KBM-7 (cell line): ENCODE measurements at regions not wholly inside any gene's neighbourhood (a gene's known extent, or its start where the extent isn't known, plus 50 kb on each side); places are given as distances from the start of the nearest gene placed in this dataset.

ENCODE experiments used
- DNase-seq: peaks from one replicate; pipeline ENCODE4 v3.0.0-alpha.2; 2015
- in situ Hi-C: fragments of 300-500 bp; cut with MboI; formaldehyde crosslinking; loops from 2 replicates; pipeline ENCODE4 v1.14.3; 2020; ENCODE audit warnings: low sequenced_read_pairs, low pct_unique_long_range_greater_than_20kb, mixed read lengths

DNA sequence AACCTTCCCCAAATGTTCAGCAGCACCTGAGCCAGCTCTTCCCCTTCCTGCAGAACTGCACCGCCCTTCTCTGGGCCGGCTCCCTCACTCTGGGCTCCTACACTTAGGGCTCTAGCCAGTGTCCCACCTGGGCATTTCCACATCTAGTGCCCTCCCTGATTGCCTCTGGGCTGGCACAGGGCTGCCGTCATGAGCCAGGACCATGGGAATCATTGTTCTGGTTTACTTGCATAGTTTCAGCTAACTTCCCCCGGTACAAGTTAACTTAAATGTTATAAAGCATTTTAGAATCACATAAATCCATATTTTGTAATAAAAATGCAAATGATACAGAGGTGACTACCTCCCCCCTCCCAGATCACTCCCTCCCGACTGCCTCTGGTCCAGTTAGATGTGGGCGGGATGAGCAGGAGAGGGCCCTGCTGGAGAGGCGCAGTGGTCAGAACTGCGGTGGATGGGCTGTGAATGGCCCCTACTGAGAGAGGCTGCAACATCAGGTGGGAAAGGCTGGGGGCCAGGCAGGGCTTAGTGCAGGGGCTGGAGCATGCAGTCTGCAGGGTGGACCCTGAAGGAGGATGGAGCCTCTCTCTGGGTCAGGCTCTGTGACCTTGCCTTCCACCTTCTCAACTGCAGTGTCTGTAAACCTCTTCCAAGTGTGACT is 371.4 kb upstream of the C1orf174 start:
- no peak for DNase-seq
- in situ Hi-C loops, result no loop called here

DNA sequence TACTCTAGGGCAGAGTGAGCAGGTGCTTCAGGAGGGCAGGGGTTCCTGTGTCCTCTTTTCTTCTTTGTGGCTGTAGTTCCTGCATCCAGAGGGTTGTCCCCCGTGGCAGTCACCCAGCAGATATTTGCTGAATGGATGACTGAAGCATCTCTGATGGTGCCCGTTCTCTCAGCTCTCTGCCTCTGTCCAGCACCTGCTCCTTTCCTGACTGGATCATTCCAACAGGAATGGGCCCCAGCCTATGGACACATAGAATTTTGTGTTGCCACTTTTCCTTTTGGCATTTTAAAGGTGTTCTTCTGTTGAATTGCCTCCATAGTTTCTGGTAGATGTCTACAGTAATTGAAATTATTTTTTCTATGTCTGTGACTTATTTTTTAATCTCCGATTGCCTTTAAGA is 372.5 kb upstream of the C1orf174 start:
- no peak for DNase-seq
- in situ Hi-C loops, result no loop called here

DNA sequence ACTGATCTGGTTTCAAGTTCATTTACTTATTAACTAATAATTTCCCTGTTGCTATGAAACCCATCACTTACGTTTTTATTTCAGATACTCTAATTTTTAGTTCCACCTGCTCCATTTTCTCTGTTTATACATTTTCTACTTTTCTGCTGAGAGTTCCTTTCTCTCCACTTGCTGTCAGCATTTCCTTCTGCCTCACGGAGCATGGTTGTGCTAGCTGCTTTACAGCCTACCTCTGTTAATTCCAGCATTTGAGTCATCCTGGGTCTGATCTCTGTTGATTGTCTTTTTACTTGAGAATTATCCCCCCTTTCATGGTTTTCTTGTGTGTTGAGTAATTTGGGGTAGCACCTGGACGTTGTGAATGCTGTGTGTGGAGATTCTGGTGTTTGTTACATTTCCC is 373.2 kb upstream of the C1orf174 start:
- in situ Hi-C loops, result no loop called here
- no peak for DNase-seq

DNA sequence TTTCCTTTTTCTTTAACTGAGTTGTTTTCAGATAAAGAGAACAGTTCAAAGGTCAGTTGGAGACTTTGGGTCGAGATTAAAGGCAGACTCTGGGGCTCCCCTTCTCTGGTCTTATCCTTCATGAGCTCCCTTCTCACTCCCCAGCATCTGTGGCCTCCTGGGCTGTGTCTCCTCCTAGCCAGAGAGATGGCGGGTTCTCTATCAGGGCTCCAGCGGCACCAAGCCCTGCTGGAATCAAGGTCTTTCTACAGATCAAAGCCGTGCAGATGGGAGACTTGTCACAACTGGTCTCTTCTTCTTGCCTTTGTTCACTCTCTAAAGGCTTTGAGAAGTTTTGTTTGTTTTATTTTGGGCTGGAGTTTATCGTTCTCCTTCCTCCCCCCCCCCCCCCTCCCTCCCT is 373.7 kb upstream of the C1orf174 start:
- no peak for DNase-seq
- in situ Hi-C loops, result no loop called here

DNA sequence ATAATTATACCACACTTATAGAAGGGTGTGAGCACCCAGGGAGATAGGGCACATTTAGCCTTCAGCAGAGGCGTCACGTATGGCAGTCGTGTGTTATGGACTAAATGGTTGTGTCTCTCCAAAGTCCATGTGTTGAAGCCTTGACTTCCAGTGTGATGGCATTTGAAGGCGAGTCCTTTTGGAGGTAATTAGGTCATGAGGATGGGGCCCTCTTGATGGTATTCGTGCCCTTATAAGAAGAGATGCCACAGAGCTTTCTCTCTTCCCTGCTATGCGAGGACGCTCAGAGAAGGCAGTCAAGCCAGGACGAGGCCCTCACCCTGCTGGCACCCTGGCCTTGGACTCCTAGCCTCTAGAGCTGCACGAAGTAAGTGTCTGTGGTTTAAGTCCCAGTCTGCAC is 375.0 kb upstream of the C1orf174 start:
- DNase-seq, result no peak
- in situ Hi-C loops, result no loop called here

DNA sequence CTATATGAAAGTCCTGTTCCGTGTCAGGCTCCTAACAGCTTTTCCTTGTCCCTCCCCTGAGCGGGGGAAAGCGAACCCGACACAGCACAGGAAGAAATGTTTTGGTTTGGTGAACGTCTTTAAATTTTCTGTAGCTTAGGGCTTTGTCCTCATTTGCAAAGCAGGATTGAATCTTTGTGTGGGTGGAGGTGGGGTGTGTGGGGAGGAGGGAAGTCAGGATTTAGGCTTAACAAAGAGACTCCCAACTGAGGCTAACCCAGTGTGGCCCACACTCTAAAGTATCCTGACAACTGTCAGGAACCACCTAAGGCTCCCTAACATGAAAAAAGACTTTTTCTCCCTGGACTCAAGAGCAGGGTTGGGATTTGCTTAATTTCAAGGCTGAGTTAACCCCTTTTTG is 376.2 kb upstream of the C1orf174 start:
- in situ Hi-C loops, result no loop called here
- DNase-seq, result no peak

DNA sequence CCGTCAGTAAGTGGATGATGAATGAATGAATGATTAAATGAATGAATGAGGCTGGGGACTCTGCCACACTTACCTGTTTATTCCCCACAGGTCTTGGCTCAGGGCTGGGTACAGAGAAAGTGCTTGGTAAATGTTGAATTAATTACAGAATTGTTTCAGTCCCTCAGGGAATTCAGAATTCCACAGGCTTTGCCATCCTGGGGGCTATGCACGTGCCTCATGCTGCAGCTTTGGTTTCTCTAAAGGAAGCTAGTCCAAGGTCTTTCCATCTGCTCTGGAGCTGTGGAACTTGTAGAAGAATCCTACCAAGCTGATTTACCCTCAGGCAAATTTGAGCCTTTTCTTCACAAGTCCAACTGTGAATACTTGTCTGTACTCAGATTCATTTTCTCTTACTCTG is 376.8 kb upstream of the AJAP1 start:
- no peak for DNase-seq
- in situ Hi-C loops, result no loop called here

DNA sequence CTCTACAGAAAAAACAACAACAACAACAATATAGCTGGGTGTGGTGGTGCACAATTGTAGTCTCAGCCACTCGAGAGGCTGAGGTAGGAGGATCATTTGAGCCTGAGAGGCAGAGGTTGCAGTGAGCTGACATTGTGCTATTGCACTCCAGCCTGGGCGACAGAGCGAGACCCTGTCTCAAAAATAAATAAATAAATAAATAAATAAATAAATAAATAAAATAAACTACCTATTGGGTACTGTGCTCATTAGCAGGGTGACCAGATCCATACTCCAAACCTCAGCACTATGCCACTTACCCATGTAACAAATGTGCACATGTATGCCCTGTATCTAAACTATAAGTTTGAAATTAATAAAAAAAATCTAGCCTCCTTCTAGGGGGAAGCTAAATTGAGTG is 369.4 kb upstream of the AJAP1 start:
- in situ Hi-C loops, result no loop called here
- no peak for DNase-seq

DNA sequence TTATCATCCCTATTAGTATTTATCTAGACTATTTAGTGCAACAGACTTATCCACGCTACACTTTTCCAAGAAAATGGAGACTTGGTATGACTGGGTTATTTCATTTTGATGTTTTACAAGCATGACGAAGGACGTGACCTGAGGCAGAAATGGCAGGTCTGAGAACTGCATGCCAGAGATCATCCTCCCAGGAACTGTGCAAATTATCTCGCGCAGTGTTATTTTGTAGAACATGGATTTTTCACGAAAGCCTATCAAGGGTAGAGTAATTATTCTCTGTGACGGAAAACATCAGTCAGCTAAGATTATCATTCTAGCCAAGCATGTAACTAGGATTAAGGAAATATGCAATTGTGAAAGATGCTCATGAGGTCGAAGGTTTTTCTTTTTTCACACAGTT is 361.5 kb upstream of the AJAP1 start:
- in situ Hi-C loops, result no loop called here
- no peak for DNase-seq

DNA sequence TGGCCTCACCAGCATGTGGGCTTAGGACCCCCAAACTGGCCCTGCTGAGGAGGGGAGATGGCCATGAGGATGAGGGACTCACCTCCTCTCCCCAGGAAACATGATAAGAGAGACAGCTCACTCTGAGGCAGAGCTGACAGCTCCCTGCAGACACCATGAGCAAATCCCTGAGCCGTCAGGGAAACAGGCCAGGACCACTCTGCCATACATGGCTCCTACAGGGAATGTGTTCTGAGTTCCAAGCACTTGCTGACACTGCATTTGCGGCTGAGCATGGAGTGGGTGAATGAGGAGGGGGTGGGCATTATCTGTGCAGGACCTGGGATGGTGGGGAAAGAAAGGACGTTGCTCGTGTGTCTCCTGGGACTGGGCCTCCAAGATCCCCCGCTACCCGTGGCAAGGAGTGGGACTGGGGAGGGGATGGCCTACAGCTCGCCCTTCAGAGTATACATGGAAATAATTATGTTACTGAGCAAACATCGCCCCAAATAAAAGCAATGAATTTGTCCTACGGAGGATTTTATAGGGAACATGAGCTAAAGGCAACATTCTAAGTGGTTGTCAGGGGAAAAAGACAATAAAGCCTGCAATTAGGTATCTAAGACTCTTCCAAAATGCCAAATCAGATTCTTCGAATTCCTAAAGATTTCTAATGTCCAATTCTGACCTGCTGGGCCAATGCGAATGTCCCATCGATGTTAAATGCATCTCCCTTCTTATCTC is 355.9 kb upstream of the AJAP1 start:
- no peak for DNase-seq
- in situ Hi-C loops, result no loop called here

DNA sequence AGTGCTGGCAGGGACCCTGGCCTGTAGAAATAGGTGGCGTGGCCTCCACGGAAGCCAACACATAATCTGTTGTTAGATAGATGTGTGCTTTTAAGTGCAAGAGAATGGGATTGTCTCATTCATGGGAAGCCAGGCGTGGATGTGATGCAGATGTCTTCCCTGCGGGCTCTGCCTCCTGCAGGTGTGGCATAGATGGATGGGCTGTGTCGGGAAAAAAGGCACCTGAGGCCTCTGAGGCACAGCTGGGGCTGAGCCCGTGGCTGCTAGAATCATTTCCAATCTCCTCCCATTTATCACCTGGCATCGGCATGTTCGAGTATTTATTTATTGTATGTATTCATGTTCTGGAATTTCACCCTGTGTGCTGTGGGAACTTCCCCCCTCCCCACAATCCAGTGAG is 353.4 kb upstream of the AJAP1 start:
- DNase-seq, result no peak
- in situ Hi-C loops, result no loop called here

DNA sequence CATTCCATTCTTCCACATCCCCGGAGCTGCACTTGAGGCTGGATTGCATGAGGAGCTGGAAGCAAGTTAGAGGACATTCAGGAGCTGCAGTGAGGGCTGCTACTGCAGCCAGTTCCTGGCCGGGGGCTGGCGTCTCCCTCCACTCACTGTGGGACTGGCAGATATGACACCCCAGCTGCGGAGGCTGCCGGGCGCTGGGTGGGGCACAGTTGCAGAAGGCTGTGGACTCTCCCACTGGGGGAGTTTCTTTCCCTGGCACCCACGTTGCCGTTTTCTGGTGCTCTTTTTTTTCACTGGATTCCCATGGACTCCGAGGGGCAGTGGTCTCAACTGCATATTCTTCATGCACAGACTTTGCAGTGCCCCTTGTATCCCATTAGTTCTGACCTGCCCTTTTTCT is 351.1 kb upstream of the AJAP1 start:
- in situ Hi-C loops, result no loop called here

DNA sequence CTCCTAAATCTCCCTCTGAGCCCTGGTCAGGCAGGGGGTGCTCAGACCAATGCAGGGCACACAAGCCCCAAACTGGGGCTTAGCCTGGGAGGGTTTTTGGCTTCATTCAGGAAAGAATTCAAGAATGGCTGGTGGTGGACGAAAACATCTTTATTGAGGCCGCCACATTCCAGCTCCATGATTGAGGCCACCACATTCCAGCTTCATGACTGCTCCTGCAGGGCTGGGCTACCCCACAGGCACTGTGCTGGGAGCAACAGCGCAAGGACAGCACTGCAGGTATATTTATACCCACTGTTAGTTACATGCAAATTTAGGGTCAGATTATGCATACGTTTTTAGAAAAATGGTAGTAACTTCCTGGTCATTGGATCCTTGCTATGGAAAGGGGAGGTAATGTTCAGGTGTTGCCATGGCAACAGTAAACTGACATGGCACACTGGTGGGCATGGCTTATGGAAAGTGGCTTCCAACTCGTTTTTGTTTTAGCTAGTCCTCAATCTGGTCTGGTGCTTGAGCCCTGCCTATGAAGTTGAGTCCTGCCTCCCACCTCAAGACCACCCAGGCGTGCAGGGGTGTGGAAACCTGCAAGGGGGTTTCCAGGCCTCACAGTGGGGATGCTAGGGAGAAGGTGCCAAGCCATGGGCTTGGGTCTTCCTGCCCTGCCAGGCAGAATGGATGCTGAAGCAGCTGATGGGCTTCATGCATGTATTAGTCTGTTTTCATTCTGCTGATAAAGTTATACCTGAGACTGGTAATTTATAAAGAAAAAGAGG is 348.7 kb upstream of the AJAP1 start:
- DNase-seq, result no peak
- in situ Hi-C loops, result no loop called here

More for the DNA sequence above, 351.1 kb upstream of the AJAP1 start:
- DNase-seq, result no peak

DNA sequence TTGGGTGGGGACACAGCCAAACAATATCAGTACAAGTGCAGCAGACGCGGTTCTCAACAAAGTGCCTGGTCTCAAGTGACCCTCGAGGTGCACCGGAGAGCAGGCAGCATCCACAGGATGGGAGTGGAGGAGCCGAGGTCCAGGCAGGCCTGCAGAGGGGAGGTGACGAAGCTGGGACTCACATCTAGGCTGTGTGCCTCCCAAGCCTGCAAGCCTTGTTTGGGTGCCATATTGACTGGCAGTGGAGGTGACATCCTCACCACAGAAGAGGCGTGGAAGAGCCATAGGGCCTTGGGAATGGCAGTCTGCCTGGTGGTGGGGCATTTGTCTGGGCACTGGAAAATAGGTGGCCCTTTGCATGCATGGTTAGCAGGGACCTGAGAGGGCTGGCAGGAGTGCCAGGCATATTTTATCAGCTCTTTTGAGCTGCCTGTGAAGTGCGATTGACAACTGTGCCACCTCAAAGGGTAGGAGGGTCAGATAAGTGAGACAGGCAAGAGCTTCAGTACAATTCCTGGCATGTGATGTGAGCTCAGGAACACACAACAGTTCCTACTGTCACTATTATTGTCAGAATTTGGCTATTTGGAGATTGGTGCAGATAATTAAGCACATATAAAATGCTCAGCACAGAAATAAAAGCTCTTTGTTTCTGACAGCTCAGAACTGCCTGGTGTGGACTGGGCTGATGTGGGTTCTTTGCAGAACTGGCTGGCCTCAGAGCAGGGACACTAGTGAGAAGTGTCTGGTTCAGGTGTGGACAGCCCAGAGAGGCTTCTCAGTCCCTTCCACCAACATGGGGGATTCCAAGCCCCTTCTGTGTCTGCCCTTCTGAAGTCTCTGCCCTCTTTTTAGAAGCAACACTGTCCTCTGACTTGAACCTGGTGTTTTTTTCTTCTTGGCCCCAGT is 347.6 kb upstream of the AJAP1 start:
- DNase-seq, result no peak
- in situ Hi-C loops, result no loop called here

DNA sequence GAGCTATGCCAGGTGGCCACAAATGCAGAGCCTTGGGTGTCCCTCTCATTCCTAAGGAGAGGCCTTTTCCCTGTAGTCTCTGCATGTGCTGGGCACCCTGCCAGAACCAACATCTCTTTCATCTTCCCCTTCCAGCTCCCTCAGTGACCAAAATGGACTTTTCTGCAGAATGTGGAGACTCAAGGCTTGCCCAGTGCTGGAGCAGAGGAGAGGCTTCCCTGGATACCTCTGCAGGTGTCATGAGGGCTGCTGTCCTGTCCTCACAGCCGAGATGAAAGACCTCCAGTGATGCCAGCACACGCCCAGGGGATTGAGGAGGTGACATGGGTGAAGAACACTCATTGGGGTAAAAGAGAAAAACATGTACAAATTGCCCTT is 347.0 kb upstream of the AJAP1 start:
- DNase-seq, result no peak
- in situ Hi-C loops, result no loop called here

DNA sequence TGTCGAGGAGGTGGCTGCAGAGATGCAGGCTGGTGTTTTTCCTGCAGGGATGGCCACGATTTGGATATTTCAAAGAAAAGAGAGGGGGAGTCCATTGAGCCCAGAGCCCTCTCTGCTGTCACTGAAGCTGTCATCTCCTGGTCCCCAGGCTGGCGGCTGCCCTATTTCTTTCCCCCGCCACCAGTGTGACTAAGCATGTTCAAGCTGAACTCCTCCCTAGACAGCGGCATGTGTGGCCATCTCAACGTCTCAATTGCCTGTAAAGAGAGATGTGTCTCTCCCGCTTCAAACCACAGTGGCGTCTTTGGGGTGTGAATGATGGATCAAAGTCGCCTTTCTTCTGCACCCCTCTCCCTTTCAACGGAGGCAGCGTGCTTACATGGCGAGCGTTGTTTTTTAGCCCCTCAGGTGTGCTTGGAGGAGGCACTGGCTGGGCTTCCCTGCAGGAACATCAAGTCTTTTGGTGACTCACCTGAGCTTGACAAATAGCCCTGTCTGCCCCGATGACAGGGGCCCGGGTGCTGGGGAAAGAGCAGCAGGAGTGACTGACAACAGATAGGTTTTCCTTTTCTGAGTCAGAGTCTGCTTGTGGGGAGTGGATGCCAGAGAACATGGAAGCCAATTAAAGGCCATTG is 346.4 kb upstream of the AJAP1 start:
- no peak for DNase-seq
- in situ Hi-C loops, result no loop called here

DNA sequence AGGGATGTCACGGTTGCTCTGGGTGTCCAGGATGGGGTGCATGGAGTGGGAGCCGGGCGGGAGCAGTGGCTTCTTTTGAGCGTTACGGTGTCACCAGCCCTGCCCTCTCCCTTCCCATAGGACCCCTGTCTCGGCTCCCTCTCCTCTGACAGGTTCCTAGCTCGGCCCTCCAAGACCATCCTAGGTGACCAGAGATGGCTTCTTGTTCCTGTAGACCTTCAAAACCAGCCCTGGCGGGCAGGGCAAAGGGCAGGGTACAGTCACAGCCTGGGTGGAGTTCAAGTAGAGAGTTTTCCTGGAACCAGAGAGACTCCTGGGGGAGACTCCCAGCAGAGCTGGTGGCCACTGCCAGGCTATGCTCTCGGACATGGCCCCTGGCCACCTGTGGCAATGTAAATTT is 345.6 kb upstream of the AJAP1 start:
- DNase-seq, result no peak
- in situ Hi-C loops, result no loop called here

DNA sequence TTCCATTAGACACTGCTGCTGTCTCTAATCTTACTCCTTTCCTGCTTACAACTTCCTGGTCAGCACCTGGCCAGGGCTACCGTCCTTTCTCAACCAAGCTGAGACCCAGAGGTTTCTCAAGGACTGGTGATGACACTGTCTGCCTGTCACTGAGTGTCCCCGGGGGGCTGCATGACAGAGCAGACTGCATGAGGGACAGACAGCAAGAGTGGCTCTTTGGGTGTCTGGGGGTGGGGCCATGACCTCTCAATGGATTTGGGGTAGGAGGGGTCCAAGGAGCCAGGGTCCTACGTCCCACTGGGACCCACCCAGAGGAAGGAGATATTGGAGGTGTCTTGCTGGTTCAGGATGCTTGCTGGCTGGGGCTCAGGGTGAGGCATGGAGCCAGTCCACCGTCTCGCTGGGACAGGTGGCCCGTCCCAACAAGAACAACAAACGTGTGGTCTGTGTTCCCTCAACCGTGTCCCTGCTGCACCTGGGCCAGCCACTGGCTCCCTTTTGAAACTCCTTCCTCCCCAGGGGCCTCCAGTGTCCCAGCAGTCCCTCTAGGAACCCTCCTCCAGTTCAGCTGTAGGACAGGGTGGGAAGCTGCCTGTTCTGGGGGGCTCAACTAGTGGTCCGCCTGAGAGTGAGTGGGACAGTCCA is 344.6 kb upstream of the AJAP1 start:
- in situ Hi-C loops, result no loop called here
- no peak for DNase-seq
